22Rv1 (cell line): ENCODE measurements at regions not wholly inside any gene's neighbourhood (a gene's known extent, or its start where the extent isn't known, plus 50 kb on each side); places are given as distances from the start of the nearest gene placed in this dataset.

Source experiments
- H3K27ac ChIP-seq: fragments of 450-650 bp; 2 replicates; pipeline ENCODE4 v1.5.1; 2017
- CTCF ChIP-seq: fragments of 450-650 bp; IDR thresholded peaks from 2 replicates; pipeline ENCODE4 v1.5.1; 2017; ENCODE audit warnings: mild to moderate bottlenecking
- ZFX ChIP-seq: fragments of 450-650 bp; IDR thresholded peaks from 2 replicates; pipeline ENCODE4 v1.6.1; 2017; ENCODE audit warnings: antibody characterized with exemption, borderline replicate concordance

- no peak overlapping the region for H3K27ac ChIP-seq
- TF ChIP-seq ZFX = no peak
- TF ChIP-seq CTCF = no peak
These were observed 88.6 kb upstream of the MAD2L1 start for GRCh38 chr4:120155287-120155686.

- H3K27ac ChIP-seq = no peak overlapping the region
- no peak for TF ChIP-seq CTCF
- no peak for TF ChIP-seq ZFX
These were observed 78.0 kb upstream of the MAD2L1 start for GRCh38 chr4:120144634-120145033.

GRCh38 chr4:120144041-120144440 lies 77.4 kb upstream of the MAD2L1 start:
- no peak overlapping the region for H3K27ac ChIP-seq
- TF ChIP-seq CTCF (no peak), ZFX (no peak)

- no peak overlapping the region for H3K27ac ChIP-seq
- TF ChIP-seq CTCF = no peak
- no peak for TF ChIP-seq ZFX
These were observed 72.7 kb upstream of the MAD2L1 start for GRCh38 chr4:120139392-120139791.

GRCh38 chr4:120132935-120133334 lies 66.3 kb upstream of the MAD2L1 start:
- TF ChIP-seq ZFX (no peak), CTCF (no peak)
- no peak overlapping the region for H3K27ac ChIP-seq

- TF ChIP-seq CTCF (no peak), ZFX (no peak)
- no peak overlapping the region for H3K27ac ChIP-seq
These were observed 64.1 kb upstream of the MAD2L1 start for GRCh38 chr4:120130786-120131185.
